Amniotic stem cell (primary cell): ENCODE measurements at regions not wholly inside any gene's neighbourhood (a gene's known extent, or its start where the extent isn't known, plus 50 kb on each side); places are given as distances from the start of the nearest gene placed in this dataset.
A peak's percentile ranks its signal among the peaks of the same experiment; 100 is the strongest.

Experiments used
- DNase-seq: peaks from one replicate; lab custom pipeline; 2025; lab: John Stamatoyannopoulos, UW

DNA sequence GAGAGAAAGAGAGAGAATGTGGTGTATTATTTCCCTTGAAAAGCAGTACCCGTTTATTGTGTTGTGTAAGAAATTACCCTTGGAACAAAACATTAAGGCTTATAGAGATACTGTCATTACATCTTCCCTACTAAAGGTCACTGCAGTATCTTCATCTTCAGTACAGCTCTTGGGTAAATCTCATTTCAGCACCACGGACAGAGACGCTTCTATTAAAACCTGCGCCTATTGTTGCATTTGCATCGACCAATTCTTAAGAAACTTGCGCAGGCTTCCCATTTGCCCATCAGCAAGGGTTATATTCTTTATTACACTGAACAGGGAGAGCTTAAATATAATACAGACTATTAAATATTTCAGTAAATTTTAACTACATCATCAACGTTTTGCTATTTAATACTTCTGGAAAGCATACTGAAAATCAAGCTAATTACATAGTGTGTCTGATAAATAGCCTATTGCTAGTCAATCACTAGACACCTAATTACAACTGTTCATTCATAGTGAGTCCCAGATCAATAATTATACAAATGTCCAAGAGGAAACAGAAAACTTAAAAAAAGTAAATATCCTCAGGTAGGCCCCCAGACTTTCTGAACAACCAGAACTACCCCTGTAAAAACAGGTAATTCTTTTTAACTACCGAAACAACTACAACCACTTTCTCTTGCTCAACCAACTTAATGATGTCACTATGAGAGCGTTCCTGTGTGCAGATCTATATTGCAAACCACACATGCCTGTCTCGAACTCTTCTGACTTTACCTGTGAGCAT lies 350.6 kb downstream of the LIG4 start:
- DNase-seq: peak; percentile 79

DNA sequence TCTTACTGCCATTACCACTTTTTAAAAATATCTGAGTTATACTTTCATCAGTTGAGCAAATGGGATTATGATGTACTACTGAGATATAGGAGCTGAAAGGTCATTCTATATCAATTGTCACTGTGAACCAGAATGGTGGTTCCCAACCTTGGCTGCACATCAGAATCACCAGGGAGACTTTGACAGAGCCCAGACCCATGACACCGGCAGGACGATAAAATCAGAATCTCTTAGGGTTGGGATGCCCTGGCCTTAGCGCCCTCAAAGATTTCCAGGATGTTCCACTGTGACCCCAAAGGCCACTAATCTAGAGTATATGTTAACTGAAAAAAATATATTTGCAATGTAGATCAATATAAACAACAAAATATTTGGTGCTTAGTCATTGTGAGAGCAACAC lies 355.1 kb downstream of the LIG4 start:
- DNase-seq: no peak

DNA sequence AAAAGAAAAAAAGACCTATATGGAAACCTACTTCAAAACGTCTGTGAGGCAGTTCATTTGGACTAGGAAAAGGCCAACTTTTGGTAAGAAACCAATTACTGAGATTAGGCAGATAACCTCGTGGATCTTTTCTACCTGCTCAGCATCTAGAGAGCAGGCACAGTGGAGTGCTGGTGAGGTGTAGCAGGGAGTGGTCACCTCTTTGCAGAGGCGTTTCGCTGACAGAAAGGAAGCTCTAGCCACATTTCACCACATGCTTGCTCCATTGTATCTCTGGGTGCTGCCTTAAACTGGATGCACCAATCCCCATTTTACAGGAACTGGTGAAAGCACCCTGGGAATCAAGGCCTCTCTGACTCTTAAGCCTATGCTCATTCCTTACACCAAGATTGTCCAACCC lies 360.5 kb downstream of the LIG4 start:
- no peak for DNase-seq

DNA sequence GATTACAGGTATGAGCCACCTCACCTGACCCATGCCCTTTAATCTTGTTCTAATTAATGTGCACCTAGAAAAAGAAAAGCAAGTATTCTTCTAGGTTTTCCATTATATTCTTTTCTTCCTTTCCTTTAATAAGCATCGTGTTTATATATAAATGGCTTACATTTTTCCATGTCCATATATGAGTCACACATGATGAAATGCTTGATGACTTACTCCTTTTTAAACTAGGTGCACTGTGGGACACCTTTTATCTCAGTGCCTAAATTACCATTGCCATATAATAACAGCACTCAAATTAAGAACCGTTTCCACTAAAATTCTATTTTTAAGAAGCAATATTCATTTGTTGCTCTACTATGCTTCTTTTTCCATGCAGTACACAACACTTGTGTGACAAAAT lies 363.3 kb downstream of the LIG4 start:
- no peak for DNase-seq

DNA sequence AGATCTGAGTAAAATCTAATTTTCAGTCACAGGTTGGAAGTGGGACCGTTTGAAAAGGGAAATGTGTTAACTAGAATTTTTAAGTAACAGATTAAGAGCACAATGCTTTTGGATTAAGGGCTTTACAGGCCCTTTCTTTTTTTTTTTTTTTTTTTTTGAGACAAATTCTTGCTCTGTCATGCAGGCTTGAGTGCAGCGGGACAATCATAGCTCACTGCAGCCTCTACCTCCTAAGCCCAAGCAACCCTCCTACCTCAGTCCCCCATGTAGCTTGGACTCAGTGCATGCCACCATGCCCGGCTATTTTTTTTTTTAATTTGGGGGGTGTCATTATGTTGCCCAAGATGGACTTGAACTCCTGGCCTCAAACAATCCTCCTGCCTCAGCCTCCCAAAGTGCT lies 363.7 kb downstream of the LIG4 start:
- no peak for DNase-seq

DNA sequence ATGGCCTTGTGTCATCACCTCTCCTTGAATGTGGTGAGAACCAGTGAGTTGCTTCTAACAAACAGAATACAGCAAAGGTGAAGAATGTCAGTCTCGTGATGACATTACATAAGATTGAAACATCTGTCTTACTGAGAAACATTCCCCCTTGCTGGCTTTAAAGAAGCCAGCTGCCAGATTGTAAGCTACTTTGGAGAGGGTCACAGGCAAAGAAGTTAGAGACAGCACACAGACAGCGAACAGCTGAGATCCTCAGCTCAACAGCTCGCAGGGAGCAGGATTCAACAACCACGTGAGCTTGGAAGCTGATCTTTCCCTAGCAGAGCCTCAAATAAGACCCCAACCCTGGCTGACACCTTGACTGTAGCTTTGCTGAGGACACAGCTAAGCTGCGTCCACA lies 367.9 kb downstream of the LIG4 start:
- DNase-seq: no peak

DNA sequence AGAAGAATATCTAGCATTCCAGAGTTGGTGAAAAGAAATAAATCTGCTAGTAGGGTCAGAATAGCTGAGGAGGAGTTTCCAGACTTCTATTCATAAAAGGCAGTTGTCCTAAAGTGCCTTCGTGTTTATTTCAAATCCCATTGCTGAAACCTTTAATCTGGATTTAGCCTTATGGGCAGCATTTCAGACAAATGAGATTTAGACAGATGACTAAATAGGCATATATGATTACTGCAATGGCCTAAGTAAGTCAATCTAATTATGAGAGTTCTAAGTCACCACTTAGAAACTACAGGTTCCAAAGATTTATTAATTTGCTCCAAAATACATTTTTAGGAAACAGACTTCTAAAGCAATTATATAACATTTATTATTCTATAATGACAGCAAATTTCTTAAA lies 368.7 kb downstream of the LIG4 start:
- DNase-seq: no peak

DNA sequence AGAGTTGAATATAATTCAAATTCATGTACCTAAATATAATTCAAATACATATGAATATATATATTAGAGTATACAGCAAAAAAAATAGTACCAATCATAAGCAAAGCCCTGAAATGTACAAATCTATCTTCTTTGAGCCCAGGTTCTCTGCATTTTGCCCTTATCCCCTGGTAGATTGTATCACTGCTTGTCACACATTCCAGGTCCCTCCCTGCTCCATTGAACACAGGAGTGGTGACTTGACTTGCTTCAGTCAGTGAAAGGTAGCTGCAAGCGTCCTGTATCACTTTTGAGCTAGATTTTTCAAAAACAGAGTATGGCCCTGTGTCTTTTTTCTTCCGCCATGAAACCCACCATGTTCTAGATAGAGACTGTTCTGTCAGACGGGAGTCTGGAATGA lies 369.4 kb downstream of the LIG4 start:
- no peak for DNase-seq

DNA sequence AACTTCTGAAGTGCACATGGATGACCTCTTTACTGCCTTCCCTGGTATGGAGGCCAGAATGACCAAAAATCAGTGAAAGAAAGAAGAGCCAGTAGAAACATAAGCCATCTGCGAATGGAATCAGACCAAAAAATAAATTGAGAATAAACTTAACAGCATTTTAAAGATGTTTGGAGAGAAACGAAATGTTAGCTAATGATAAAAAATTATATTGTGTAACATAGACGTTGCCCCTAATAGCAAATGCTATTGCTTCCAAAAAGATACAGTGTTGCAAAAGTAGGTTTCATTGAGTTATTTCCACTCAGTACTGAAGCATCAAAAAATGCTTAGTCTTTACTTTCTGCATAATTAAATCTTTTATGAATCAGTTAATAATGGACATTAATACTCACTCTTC lies 371.7 kb downstream of the LIG4 start:
- no peak for DNase-seq

DNA sequence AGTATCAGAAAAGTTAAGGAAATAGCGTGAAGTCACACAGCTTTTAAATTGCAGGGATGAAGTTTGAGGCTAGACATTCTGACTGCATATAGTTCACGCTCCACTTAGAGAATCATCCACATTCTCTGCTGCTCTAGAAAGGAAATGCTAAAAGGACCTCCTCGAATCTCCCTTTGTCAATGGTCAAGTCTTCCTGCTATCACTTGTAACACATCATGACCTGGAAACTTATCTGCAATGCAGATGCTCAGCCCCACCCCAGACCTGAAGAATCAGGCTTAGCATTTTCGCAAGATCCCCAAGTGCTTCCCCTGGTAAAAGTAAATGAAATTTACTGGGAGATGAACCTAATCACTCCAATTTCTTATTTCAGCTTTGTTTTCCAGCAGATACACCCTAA lies 372.1 kb downstream of the LIG4 start:
- no peak for DNase-seq

DNA sequence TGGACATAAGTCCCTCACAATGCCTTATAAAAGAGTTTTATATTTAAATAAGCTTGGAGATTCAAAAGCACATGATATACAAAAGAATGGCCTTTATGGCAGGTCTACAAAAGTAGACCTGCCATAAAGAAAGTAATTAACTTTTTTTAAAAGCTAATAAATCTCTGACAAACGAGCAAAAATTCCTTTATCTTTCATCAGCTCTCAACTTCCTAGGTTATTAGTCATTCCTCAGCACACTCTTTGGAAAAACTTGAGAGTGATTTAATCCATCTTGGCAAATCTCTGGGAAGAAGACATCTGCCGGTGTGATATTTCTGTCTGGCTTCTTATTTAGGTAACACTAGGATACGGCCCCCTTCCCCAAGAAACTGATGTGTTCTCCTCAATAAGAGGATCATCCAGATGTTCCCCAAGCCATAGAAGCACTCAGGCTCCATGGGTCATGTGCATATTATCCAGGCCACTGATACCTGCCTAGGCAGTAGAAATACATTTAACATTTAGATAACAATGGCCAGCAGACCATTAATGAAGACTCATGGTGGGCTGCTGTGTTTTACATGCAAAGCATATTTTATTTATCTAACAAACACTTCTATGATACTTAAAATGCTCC lies 372.7 kb downstream of the LIG4 start:
- DNase-seq: peak; percentile 12

DNA sequence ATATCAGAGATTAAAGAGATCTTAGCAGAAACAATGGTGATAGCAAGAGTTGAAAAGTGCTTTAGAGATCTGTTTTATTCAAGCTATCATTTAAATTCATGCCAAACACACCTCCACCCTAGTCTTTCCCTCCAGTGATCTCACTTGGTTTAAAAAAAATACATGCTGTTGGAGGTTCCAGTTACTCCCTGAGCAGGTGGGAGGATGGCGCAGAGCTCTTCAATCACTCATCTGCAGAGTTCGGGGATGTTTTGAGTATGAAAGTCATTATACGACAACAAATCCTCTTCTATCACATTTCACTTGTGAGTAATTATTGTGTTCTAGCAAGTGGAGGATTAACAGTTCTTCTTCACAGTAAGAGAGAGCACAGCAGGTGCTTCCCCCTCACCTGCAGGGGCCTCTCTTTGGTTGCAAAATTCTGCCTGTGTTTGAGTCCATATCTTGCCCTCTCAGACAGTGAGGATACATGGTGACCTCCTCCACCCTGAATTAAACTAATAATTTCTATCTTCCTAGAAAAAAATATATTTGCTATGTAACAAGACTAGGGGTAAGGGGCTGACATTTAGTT lies 376.7 kb downstream of the LIG4 start:
- no peak for DNase-seq

DNA sequence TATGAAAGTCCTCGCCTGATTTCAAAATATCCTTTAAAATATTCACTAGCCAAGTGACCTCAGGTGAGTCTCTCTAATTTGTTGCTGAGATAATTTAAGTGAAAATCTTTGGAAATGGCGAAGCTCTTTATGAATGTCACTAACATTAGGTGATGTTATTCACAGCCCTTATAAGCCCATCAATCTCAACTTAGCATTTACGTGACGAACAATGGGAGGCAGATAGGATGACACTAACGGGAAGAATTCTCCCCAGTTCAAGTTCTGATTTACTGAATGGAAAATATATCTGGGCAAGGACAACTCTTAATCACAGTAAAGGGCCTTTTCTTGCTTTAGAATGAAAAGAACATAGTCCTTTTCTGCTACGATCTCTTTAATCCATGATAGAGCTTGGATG lies 378.7 kb downstream of the LIG4 start:
- no peak for DNase-seq

DNA sequence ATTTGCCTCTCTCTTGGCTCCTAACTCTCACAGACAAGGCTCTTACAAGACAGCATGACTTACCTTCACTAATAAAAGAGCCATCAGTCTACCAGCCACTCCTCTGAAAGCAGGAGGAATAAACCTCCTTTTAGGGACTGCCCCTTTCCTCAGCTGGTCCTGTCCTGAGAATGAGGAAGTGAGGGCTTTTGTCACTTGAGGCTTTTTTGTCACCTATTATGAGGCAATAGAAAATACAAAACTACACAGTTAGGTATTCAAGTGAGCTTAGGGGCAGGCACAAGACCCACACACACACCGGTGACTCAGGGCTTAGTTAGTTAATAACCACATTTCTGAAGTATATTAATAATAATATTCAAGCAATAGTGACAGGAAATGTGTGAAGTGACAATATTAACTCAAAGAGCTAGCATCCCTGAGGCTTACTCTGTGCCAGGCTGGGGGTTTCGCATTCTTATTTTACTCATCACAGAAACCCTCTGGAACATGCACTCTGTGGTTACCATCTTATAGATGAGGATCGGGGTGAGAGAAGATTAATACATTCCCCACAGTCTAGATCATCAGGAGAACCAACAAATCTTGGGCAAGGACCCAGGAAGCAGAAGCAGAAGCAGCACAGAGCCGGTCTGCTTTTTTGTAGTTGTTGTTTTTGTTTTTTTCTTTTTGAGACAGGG lies 379.9 kb downstream of the LIG4 start:
- peak; percentile 38 for DNase-seq

DNA sequence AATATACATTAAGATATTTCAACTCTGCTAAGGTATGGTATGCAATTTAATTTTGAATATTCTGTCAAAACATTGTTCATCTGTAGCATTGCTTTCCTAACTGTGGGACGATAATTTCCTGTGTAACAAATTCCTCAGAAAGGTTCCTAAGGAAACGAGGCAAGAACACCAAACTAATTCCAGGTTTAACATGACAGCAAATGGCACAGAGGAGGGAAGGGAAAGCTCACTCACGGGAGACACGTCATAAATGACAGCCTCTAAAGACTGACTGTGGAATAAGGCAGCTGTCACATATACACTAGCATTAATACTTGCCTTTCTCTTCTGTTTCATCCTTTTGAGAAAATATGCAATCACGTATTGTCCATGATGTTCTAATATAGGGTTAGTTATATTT lies 380.6 kb downstream of the LIG4 start:
- no peak for DNase-seq

DNA sequence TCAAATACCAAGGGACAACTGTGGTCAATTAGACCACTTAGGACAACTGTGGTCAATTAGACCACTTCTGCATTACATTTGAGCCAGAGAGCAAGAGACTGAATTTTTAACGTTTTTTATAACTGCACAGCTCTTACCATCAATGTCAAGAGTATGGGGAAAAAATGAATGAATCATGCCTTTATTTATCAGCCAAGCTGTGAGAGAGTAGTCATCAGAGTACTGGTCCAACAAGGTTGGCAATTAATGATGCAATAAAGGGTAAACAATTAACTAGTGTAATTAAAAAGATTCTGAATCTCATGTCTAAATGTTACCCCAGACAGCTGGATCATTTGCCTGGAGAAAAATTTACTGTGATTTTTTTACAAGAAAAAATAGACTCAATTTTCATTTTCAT lies 381.1 kb downstream of the LIG4 start:
- DNase-seq: no peak

DNA sequence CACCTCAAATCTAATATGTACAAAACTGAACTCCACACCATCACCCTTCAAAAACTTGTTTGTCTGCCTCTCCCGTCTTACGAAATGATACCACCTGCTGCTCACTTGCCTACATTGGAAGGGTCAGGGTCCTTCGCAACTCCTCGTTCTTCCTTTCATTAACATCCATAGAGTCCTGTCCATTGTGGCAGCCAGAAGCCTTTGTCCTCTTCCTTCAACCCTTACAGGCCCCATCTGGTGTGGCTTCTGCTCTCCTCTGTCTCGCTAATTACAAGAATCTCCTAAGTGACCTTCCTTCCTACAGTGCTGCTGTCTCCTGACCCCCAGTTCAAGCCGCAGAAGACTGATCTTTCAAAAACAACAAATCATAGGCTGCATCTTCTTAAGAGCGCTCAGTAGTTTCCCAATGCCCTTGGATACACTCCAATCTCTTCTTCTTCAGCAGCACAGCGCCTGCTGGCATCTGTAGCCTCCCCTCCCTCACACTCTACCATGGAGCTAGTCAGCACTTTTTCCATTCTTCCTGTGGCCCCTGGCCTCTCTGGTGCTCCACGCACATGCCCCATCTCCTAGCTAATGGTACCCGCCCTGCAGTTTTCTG lies 382.7 kb downstream of the LIG4 start:
- no peak for DNase-seq

DNA sequence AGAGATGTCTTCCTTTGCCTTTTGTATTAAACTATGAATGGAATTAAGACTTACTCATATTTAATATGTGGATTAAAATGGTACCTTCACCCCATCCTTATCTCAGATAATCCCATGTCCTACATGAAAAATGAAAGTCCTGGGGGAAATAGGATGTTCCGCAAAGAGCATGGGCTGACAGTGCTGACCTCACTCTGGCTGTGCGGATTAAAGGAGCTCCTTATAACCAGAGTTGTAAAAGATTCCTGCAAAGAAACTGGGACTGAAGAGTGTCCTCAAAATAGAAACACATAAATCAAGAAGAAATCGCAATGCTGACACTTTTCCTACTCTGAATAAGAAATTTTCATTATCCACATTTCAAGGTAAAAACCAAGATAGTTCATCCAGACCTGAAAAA lies 384.5 kb downstream of the LIG4 start:
- DNase-seq: no peak

DNA sequence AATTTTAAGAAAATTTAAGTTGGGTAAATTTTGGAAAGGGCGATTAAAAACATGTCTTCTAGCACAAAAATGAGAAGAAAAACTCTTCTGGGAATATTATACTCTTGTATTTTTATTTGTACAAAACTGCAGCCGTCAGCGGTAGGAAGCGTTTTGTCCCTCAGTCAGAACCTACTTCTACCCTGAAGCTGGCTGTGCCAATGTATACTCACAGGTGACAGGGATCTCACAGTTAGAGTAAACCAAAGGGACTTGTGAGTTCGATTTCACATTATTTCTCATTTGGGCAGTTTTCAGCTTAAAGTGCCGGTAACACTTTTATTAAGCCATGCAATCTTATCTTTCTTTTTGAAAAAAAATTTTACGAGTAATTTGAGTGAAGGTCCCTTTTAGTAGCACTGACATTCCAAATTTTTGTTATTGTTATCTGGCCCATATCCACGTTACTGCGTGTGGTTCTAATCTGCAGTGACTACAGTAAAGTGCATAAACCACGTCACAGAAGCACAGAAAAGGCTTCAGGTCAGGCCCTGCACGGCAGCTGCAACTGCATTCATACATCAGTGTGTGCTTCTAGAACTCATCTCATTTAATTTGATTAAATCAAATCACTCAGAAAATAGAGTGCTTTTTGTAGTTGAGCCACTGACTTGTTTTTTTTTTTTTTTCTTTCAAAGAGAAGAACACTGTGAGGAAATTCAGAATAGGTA lies 387.3 kb downstream of the LIG4 start:
- no peak for DNase-seq

DNA sequence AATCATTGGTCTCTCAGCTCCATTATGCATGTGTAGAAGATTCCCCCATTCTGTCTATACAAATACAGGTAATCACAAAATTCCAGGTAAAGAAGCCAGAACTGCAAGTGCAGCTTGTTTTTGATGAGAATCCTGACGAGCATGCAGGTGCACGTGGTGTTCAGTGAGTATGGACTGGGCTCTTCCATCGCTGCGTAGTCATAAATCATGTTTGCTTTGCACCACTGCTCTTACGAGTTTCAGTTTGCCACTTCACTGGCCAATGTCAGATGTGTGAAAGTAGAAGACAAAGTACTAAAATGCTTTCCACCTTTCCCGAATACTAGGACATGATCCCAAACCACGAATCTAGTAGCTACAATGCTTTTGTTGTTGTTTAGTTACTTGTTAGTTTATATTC lies 390.7 kb downstream of the LIG4 start:
- no peak for DNase-seq

DNA sequence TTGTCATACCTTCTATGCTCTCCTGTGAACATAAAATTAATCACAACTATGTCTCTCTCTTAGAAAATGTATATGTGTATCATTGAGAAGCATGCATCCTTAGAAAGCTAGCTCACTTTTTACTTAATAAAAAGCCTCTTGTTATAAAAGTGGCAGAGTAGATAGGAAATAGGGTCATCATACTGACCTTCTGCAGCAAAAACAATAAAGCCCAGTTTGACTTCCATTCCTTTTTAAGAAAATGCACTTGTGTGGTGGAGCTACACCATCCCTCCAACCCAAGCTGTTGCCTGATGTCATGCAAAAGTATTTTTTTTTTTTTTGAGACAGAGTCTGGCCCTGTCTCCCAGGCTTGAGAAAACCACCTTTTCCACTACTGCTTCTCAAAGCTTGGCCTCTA lies 393.3 kb downstream of the LIG4 start:
- no peak for DNase-seq

DNA sequence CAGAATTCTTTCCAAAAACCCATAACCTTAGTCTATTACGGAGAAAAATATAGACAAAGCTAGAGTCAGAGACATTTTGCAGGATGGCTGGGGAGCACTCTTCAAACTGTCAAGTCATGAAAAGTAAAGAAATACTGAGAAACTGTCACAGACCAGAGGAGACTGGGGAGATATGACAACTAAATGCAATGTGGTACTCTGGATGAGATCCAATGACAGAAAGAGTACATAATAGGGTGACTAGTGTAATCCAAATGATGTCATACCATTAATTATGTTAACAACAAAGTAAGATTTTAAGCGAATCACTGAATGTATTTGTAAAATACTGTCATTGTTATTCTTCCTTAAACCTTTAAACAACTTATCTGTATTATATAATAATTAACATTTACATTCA lies 393.8 kb downstream of the LIG4 start:
- DNase-seq: no peak
